ENCODE measurements at regions not wholly inside any gene's neighbourhood (a gene's known extent, or its start where the extent isn't known, plus 50 kb on each side); places are given as distances from the start of the nearest gene placed in this dataset.

GRCh38 chr13:48885027-48885395 lies 90.7 kb upstream of the FNDC3A start:
- DNase-seq, result no peak
- H3K4me3 Mint-ChIP-seq, result no peak overlapping the region

GRCh38 chr13:48888613-48889012 lies 87.1 kb upstream of the FNDC3A start:
- Mint-ChIP-seq H3K4me3 (no peak overlapping the region), H3K27ac (no peak overlapping the region), H3K4me1 (peaks cover 36% of the 10 kb centered on the region), H3K27me3 (no peaks in the 10 kb centered on the region), H3K36me3 (ENCODE audit: low read depth) (no peaks in the 10 kb centered on the region), H3K9me3 (peaks cover 7% of the 10 kb centered on the region)
- POLR2A ChIA-PET, result no interaction called here
- no peak for DNase-seq
- CTCF ChIA-PET, result no interaction called here

More at GRCh38 chr13:48885027-48885395, 90.7 kb upstream of the FNDC3A start:
- H3K9me3 Mint-ChIP-seq, result peaks cover 2% of the 10 kb centered on the region
- POLR2A ChIA-PET, result interaction anchor here (1.1 kb wide), 1 partner anchor 11 kb away, joined by 3 read pairs; no protein-coding TSS in a partner anchor
- no peaks in the 10 kb centered on the region for H3K36me3 Mint-ChIP-seq (ENCODE audit: low read depth)
- H3K27me3 Mint-ChIP-seq, result no peaks in the 10 kb centered on the region
- peaks cover 40% of the 10 kb centered on the region for H3K4me1 Mint-ChIP-seq
- CTCF ChIA-PET, result interaction anchor here (1.1 to 1.3 kb wide), 2 partner anchors 14 to 87 kb away, joined by 3 read pairs; no protein-coding TSS in a partner anchor
- no peak overlapping the region for H3K27ac Mint-ChIP-seq

GRCh38 chr13:48890391-48890790 lies 85.3 kb upstream of the FNDC3A start:
- POLR2A ChIA-PET, result no interaction called here
- Mint-ChIP-seq H3K36me3 (ENCODE audit: low read depth) (no peaks in the 10 kb centered on the region), H3K27me3 (no peaks in the 10 kb centered on the region), H3K27ac (no peak overlapping the region), H3K4me1 (peaks cover 20% of the 10 kb centered on the region), H3K9me3 (peaks cover 10% of the 10 kb centered on the region), H3K4me3 (no peak overlapping the region)
- CTCF ChIA-PET, result interaction anchor here (1.0 to 1.3 kb wide), 2 partner anchors 9 to 18 kb away, joined by 3 read pairs; no protein-coding TSS in a partner anchor
- no peak for DNase-seq

GRCh38 chr13:48891586-48891985 lies 84.1 kb upstream of the FNDC3A start:
- CTCF ChIA-PET, result interaction anchor here (1.3 kb wide), 1 partner anchor 8 kb away, joined by 3 read pairs; no protein-coding TSS in a partner anchor
- Mint-ChIP-seq H3K4me1 (peaks cover 14% of the 10 kb centered on the region), H3K36me3 (ENCODE audit: low read depth) (no peaks in the 10 kb centered on the region), H3K27ac (no peak overlapping the region), H3K27me3 (no peaks in the 10 kb centered on the region), H3K9me3 (peaks cover 8% of the 10 kb centered on the region), H3K4me3 (no peak overlapping the region)
- POLR2A ChIA-PET, result no interaction called here
- DNase-seq, result no peak

- CTCF ChIA-PET, result no interaction called here
- Mint-ChIP-seq H3K9me3 (peaks cover 8% of the 10 kb centered on the region), H3K4me3 (no peak overlapping the region), H3K27ac (no peak overlapping the region), H3K4me1 (peaks cover 14% of the 10 kb centered on the region), H3K27me3 (no peaks in the 10 kb centered on the region), H3K36me3 (ENCODE audit: low read depth) (no peaks in the 10 kb centered on the region)
- POLR2A ChIA-PET, result no interaction called here
- no peak for DNase-seq
Measured at GRCh38 chr13:48892053-48892687, 83.5 kb upstream of the FNDC3A start.

GRCh38 chr13:48892688-48893075 lies 83.0 kb upstream of the FNDC3A start:
- no peak for DNase-seq
- no peak overlapping the region for H3K27ac Mint-ChIP-seq
- H3K36me3 Mint-ChIP-seq (ENCODE audit: low read depth), result no peaks in the 10 kb centered on the region
- ChIA-PET POLR2A (no interaction called here), CTCF (interaction anchor here (0.5 kb wide), 1 partner anchor 681 kb away, joined by 5 read pairs; no protein-coding TSS in a partner anchor)
- no peak overlapping the region for H3K4me3 Mint-ChIP-seq
- peaks cover 8% of the 10 kb centered on the region for H3K9me3 Mint-ChIP-seq
- H3K27me3 Mint-ChIP-seq, result no peaks in the 10 kb centered on the region
- H3K4me1 Mint-ChIP-seq, result peaks cover 14% of the 10 kb centered on the region

- ChIA-PET CTCF (interaction anchor here (0.9 to 3.5 kb wide), 4 partner anchors 13 to 95 kb away, joined by 3 to 15 read pairs (median 3); no protein-coding TSS in a partner anchor), POLR2A (no interaction called here)
- H3K27me3 Mint-ChIP-seq, result peaks cover 11% of the 10 kb centered on the region
- H3K36me3 Mint-ChIP-seq (ENCODE audit: low read depth), result no peaks in the 10 kb centered on the region
- H3K27ac Mint-ChIP-seq, result no peak overlapping the region
- peaks cover 7% of the 10 kb centered on the region for H3K9me3 Mint-ChIP-seq
- H3K4me3 Mint-ChIP-seq, result no peak overlapping the region
- peaks cover 9% of the 10 kb centered on the region for H3K4me1 Mint-ChIP-seq
- no peak for DNase-seq
Measured at GRCh38 chr13:48896312-48896711, 79.4 kb upstream of the FNDC3A start.

GRCh38 chr13:48901781-48902180 lies 73.9 kb upstream of the FNDC3A start:
- Mint-ChIP-seq H3K27me3 (peaks cover 16% of the 10 kb centered on the region), H3K9me3 (peaks cover 7% of the 10 kb centered on the region), H3K36me3 (ENCODE audit: low read depth) (no peaks in the 10 kb centered on the region), H3K4me1 (peaks cover 2% of the 10 kb centered on the region), H3K27ac (no peak overlapping the region), H3K4me3 (no peak overlapping the region)
- no peak for DNase-seq
- CTCF ChIA-PET, result no interaction called here
- POLR2A ChIA-PET, result no interaction called here

- no peaks in the 10 kb centered on the region for H3K36me3 Mint-ChIP-seq (ENCODE audit: low read depth)
- no peak overlapping the region for H3K27ac Mint-ChIP-seq
- ChIA-PET POLR2A (no interaction called here), CTCF (interaction anchor here (1.4 kb wide), 1 partner anchor 28 kb away, joined by 3 read pairs; no protein-coding TSS in a partner anchor)
- peaks cover 7% of the 10 kb centered on the region for H3K9me3 Mint-ChIP-seq
- H3K4me1 Mint-ChIP-seq, result peaks cover 2% of the 10 kb centered on the region
- peaks cover 16% of the 10 kb centered on the region for H3K27me3 Mint-ChIP-seq
- DNase-seq, result no peak
- H3K4me3 Mint-ChIP-seq, result no peak overlapping the region
Measured at GRCh38 chr13:48902368-48902767, 73.3 kb upstream of the FNDC3A start.

GRCh38 chr13:48904668-48905290 lies 70.9 kb upstream of the FNDC3A start:
- H3K27ac Mint-ChIP-seq, result no peak overlapping the region
- peaks cover 2% of the 10 kb centered on the region for H3K4me1 Mint-ChIP-seq
- CTCF ChIA-PET, result no interaction called here
- peaks cover 2% of the 10 kb centered on the region for H3K9me3 Mint-ChIP-seq
- POLR2A ChIA-PET, result no interaction called here
- peaks cover 17% of the 10 kb centered on the region for H3K27me3 Mint-ChIP-seq
- no peaks in the 10 kb centered on the region for H3K36me3 Mint-ChIP-seq (ENCODE audit: low read depth)
- no peak for DNase-seq
- no peak overlapping the region for H3K4me3 Mint-ChIP-seq

GRCh38 chr13:48906200-48906599 lies 69.5 kb upstream of the FNDC3A start:
- Mint-ChIP-seq H3K9me3 (peaks cover 2% of the 10 kb centered on the region), H3K36me3 (ENCODE audit: low read depth) (no peaks in the 10 kb centered on the region), H3K4me1 (peaks cover 2% of the 10 kb centered on the region), H3K27ac (no peak overlapping the region), H3K27me3 (peaks cover 9% of the 10 kb centered on the region), H3K4me3 (no peak overlapping the region)
- ChIA-PET CTCF (no interaction called here), POLR2A (no interaction called here)
- DNase-seq, result no peak

- ChIA-PET POLR2A (interaction anchor here (0.5 kb wide), 1 partner anchor 64 kb away, joined by 5 read pairs; no protein-coding TSS in a partner anchor), CTCF (interaction anchor here (0.8 to 1.3 kb wide), 2 partner anchors 8 to 18 kb away, joined by 3 read pairs; no protein-coding TSS in a partner anchor)
- Mint-ChIP-seq H3K4me3 (no peak overlapping the region), H3K4me1 (peaks cover 2% of the 10 kb centered on the region), H3K27ac (no peak overlapping the region), H3K27me3 (peaks cover 5% of the 10 kb centered on the region), H3K9me3 (peaks cover 2% of the 10 kb centered on the region), H3K36me3 (ENCODE audit: low read depth) (no peaks in the 10 kb centered on the region)
- no peak for DNase-seq
Measured at GRCh38 chr13:48908381-48909055, 67.2 kb upstream of the FNDC3A start.

GRCh38 chr13:48909056-48909389 lies 66.7 kb upstream of the FNDC3A start:
- Mint-ChIP-seq H3K36me3 (ENCODE audit: low read depth) (no peaks in the 10 kb centered on the region), H3K27me3 (peaks cover 5% of the 10 kb centered on the region), H3K4me3 (no peak overlapping the region), H3K9me3 (peaks cover 2% of the 10 kb centered on the region), H3K27ac (no peak overlapping the region), H3K4me1 (peaks cover 2% of the 10 kb centered on the region)
- POLR2A ChIA-PET, result no interaction called here
- CTCF ChIA-PET, result interaction anchor here (0.8 to 1.3 kb wide), 2 partner anchors 8 to 19 kb away, joined by 3 read pairs; no protein-coding TSS in a partner anchor
- DNase-seq, result no peak

All from activated CD4-positive, alpha-beta T cell treated with anti-CD3 and anti-CD28 coated beads, Interleukin-2, amount 10 ng/mL, durations not matched to agents 7 days and 5 days (primary cell).